OCI-LY1 (cell line): ENCODE measurements at regions not wholly inside any gene's neighbourhood (a gene's known extent, or its start where the extent isn't known, plus 50 kb on each side); places are given as distances from the start of the nearest gene placed in this dataset.

Experiments
- H2AFZ ChIP-seq: fragments of 200-600 bp; sonication (generic), shearing (Covaris generic); 2 replicates; pipeline ENCODE4 v1.6.0; 2014; ENCODE audit warnings: antibody characterized with exemption, mild to moderate bottlenecking, low read length
- H3F3A ChIP-seq: fragments of 200-600 bp; sonication (generic), shearing (Covaris generic); 2 replicates; pipeline ENCODE4 v1.6.0; 2014; ENCODE audit warnings: mild to moderate bottlenecking, antibody characterized with exemption, low read length, moderate library complexity; ENCODE audit not compliant: insufficient read depth
- H3K27ac ChIP-seq: fragments of 200-600 bp; sonication (generic); 2 replicates; pipeline ENCODE4 v1.5.1; 2014; ENCODE audit warnings: low read length, mixed run types, mild to moderate bottlenecking, low read depth; ENCODE audit not compliant: poor library complexity, severe bottlenecking
- H3K27me3 ChIP-seq: fragments of 200-600 bp; sonication (generic); 2 replicates; pipeline ENCODE4 v1.6.0; 2014; ENCODE audit warnings: antibody characterized with exemption, mild to moderate bottlenecking, low read length, moderate library complexity; ENCODE audit not compliant: insufficient read depth
- H3K36me3 ChIP-seq: fragments of 200-600 bp; sonication (generic); 2 replicates; pipeline ENCODE4 v1.6.1; 2014; ENCODE audit warnings: mild to moderate bottlenecking, antibody characterized with exemption, low read length, moderate library complexity, mixed read lengths; ENCODE audit not compliant: insufficient read depth
- H3K4me1 ChIP-seq: fragments of 200-600 bp; sonication (generic); 2 replicates; pipeline ENCODE4 v1.5.1; 2014; ENCODE audit warnings: mild to moderate bottlenecking, low read length, moderate library complexity; ENCODE audit not compliant: insufficient read depth, severe bottlenecking
- H3K4me2 ChIP-seq: fragments of 200-600 bp; sonication (generic), shearing (Covaris generic); 2 replicates; pipeline ENCODE4 v1.6.1; 2014; ENCODE audit warnings: low read length
- H3K4me3 ChIP-seq: fragments of 200-600 bp; sonication (generic); 2 replicates; pipeline ENCODE4 v1.5.1; 2014; ENCODE audit warnings: low read length, low read depth, mild to moderate bottlenecking, mixed read lengths; ENCODE audit not compliant: poor library complexity, severe bottlenecking
- H3K79me2 ChIP-seq: fragments of 200-600 bp; shearing (Covaris generic); 2 replicates; pipeline ENCODE4 v1.6.1; 2016; ENCODE audit warnings: mixed run types, low read length, mixed read lengths; ENCODE audit not compliant: insufficient read depth
- H3K9ac ChIP-seq: fragments of 200-600 bp; sonication (generic), shearing (Covaris generic); 2 replicates; pipeline ENCODE4 v1.6.1; 2014; ENCODE audit warnings: mild to moderate bottlenecking, low read length, mixed read lengths
- H3K9me2 ChIP-seq: fragments of 200-600 bp; sonication (generic), shearing (Covaris generic); 2 replicates; pipeline ENCODE4 v1.6.1; 2014; ENCODE audit warnings: low read depth, mild to moderate bottlenecking, low read length, mixed read lengths
- H3K9me3 ChIP-seq: fragments of 200-600 bp; shearing (Covaris generic); 2 replicates; pipeline ENCODE4 v1.6.1; 2014; ENCODE audit warnings: low read length, mixed read lengths
- H4K20me1 ChIP-seq: fragments of 200-600 bp; sonication (generic), shearing (Covaris generic); 2 replicates; pipeline ENCODE4 v1.6.0; 2016; ENCODE audit warnings: mild to moderate bottlenecking, low read length; ENCODE audit not compliant: insufficient read depth
- CTCF ChIP-seq: fragments of 200-600 bp; sonication (generic), shearing (Covaris generic); IDR thresholded peaks from 2 replicates; pipeline ENCODE4 v1.5.1; 2017; ENCODE audit warnings: mild to moderate bottlenecking, antibody characterized with exemption, low read length, moderate library complexity, mixed read lengths
- EZH2 ChIP-seq: fragments of 200-600 bp; sonication (generic), shearing (Covaris generic); IDR thresholded peaks from 2 replicates; pipeline ENCODE4 v1.8.0; 2017; ENCODE audit warnings: borderline replicate concordance, mixed run types, mild to moderate bottlenecking, antibody characterized with exemption, low read length, moderate library complexity, mixed read lengths

- Histone ChIP-seq H3K4me3 (no peak overlapping the region), H2AFZ (no peak overlapping the region), H4K20me1 (no peaks in the 10 kb centered on the region), H3F3A (no peaks in the 10 kb centered on the region), H3K4me2 (no peak overlapping the region), H3K27ac (no peak overlapping the region), H3K9me3 (no peaks in the 10 kb centered on the region), H3K27me3 (no peaks in the 10 kb centered on the region), H3K79me2 (no peaks in the 10 kb centered on the region), H3K9ac (no peak overlapping the region), H3K9me2 (no peaks in the 10 kb centered on the region), H3K4me1 (no peaks in the 10 kb centered on the region), H3K36me3 (no peaks in the 10 kb centered on the region)
- no peak for TF ChIP-seq EZH2
- no peak for TF ChIP-seq CTCF
Observed at GRCh38 chr18:78160961-78161656, 818.5 kb upstream of the SALL3 start.

GRCh38 chr18:78165525-78165924 lies 814.1 kb upstream of the SALL3 start:
- Histone ChIP-seq H4K20me1 (no peaks in the 10 kb centered on the region), H3K9me3 (no peaks in the 10 kb centered on the region), H3K9ac (no peak overlapping the region), H3K27me3 (no peaks in the 10 kb centered on the region), H3F3A (no peaks in the 10 kb centered on the region), H3K27ac (no peak overlapping the region), H3K4me3 (no peak overlapping the region), H2AFZ (no peak overlapping the region), H3K4me2 (no peak overlapping the region), H3K36me3 (no peaks in the 10 kb centered on the region), H3K79me2 (no peaks in the 10 kb centered on the region), H3K4me1 (no peaks in the 10 kb centered on the region), H3K9me2 (no peaks in the 10 kb centered on the region)
- TF ChIP-seq CTCF (no peak), EZH2 (no peak)

- H3K27me3 ChIP-seq, result no peaks in the 10 kb centered on the region
- H3K9me3 ChIP-seq, result no peaks in the 10 kb centered on the region
- no peak overlapping the region for H3K27ac ChIP-seq
- no peak overlapping the region for H3K4me2 ChIP-seq
- no peak for TF ChIP-seq EZH2
- no peak for TF ChIP-seq CTCF
- H3K79me2 ChIP-seq, result no peaks in the 10 kb centered on the region
- no peaks in the 10 kb centered on the region for H4K20me1 ChIP-seq
- no peak overlapping the region for H3K9ac ChIP-seq
- H3K4me1 ChIP-seq, result no peaks in the 10 kb centered on the region
- no peak overlapping the region for H2AFZ ChIP-seq
- no peaks in the 10 kb centered on the region for H3K36me3 ChIP-seq
- no peak overlapping the region for H3K4me3 ChIP-seq
- no peaks in the 10 kb centered on the region for H3F3A ChIP-seq
- no peaks in the 10 kb centered on the region for H3K9me2 ChIP-seq
Observed at GRCh38 chr18:78168526-78168925, 811.1 kb upstream of the SALL3 start.
